Vagina (tissue), 2 donors: ENCODE measurements at regions not wholly inside any gene's neighbourhood (a gene's known extent, or its start where the extent isn't known, plus 50 kb on each side); places are given as distances from the start of the nearest gene placed in this dataset.

ENCODE experiments used
- POLR2A ChIP-seq, 2 donors: fragments of 450-650 bp; IDR thresholded peaks; one replicate each; pipeline ENCODE4 v1.6.1; 2017; ENCODE audit warnings: antibody characterized with exemption in 2 of 2, mild to moderate bottlenecking in 2 of 2, moderate library complexity in 2 of 2
- TF ChIP-seq, protein P1 (sequence below), 3 experiments: fragments of 450-650 bp in 2 of 3; fragments of 200-600 bp in 1 of 3; sonication (generic) in 1 of 3; IDR thresholded peaks; one replicate each; pipeline ENCODE4 v1.5.1; 2017 to 2019; ENCODE audit warnings: antibody characterized with exemption in 3 of 3, mild to moderate bottlenecking in 2 of 3, moderate library complexity in 2 of 3

DNA sequence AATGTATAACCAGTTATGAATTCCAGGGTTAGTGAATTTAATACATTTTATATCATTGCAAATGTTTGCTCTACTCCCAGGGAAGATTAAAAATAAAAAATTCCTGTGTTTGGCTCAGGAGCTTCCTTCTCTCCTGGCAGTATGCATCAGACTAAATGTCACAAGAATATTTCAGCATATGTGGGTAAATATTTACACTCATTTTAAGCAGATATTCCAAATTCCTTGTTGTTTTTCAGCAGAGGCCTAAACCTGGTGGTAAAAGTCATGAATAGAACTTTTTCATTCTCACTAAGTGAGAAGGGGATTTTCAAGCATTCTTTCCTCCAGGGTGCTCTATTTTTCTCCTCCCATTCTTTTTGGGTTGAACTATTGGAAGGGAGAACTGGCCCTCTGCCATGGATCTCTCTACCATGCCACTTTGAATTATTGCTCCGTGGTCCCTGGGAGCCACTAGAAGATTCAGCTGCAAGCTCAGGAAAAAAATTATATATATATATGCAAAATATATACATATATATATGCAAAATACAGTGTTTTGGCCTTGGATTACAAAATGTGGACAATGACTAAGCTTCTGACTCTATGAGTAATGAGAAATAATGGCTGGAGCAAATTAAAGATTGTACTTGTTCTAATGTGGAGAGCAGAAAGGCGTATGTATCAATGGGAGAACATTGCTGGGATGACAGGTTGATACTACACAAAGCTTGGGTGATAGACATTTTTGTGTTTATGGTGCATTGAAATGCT, 180.6 kb upstream of the PAPPA start:
- TF ChIP-seq, protein P1, sequence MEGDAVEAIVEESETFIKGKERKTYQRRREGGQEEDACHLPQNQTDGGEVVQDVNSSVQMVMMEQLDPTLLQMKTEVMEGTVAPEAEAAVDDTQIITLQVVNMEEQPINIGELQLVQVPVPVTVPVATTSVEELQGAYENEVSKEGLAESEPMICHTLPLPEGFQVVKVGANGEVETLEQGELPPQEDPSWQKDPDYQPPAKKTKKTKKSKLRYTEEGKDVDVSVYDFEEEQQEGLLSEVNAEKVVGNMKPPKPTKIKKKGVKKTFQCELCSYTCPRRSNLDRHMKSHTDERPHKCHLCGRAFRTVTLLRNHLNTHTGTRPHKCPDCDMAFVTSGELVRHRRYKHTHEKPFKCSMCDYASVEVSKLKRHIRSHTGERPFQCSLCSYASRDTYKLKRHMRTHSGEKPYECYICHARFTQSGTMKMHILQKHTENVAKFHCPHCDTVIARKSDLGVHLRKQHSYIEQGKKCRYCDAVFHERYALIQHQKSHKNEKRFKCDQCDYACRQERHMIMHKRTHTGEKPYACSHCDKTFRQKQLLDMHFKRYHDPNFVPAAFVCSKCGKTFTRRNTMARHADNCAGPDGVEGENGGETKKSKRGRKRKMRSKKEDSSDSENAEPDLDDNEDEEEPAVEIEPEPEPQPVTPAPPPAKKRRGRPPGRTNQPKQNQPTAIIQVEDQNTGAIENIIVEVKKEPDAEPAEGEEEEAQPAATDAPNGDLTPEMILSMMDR (IDR thresholded peaks at IDR 0.05) = no peak
- no peak for TF ChIP-seq POLR2A (IDR thresholded peaks at IDR 0.05)
